ENCODE measurements at regions not wholly inside any gene's neighbourhood (a gene's known extent, or its start where the extent isn't known, plus 50 kb on each side); places are given as distances from the start of the nearest gene placed in this dataset.

DNA sequence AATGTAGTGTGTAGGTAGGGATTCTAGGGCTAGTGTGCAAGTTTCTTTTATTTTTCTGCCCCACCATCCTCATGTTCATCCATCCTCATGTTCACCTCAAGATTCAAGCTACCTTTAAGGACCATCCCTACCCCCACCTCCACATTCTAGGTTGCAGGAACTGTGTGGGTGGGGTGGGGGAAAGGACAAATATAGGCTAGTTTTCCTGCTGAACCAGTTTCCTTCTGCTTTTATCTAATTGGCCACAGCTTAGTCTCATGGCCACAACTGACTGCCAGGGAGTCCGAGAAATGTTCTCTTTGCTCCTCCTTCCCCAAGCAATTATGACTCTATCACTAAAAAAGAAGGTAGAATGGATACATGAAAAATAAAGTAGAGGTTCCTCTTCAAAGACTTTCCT is 179.0 kb upstream of the LARGE1 start:
- Histone ChIP-seq H3K27ac (no peak overlapping the region), H3K36me3 (no peaks in the 10 kb centered on the region), H3K9me3 (ENCODE audit: low read depth) (no peaks in the 10 kb centered on the region), H3K27me3 (no peaks in the 10 kb centered on the region), H3K4me3 (no peak overlapping the region), H3K4me1 (ENCODE audit: low read depth) (no peaks in the 10 kb centered on the region)
- TF ChIP-seq, protein P1, sequence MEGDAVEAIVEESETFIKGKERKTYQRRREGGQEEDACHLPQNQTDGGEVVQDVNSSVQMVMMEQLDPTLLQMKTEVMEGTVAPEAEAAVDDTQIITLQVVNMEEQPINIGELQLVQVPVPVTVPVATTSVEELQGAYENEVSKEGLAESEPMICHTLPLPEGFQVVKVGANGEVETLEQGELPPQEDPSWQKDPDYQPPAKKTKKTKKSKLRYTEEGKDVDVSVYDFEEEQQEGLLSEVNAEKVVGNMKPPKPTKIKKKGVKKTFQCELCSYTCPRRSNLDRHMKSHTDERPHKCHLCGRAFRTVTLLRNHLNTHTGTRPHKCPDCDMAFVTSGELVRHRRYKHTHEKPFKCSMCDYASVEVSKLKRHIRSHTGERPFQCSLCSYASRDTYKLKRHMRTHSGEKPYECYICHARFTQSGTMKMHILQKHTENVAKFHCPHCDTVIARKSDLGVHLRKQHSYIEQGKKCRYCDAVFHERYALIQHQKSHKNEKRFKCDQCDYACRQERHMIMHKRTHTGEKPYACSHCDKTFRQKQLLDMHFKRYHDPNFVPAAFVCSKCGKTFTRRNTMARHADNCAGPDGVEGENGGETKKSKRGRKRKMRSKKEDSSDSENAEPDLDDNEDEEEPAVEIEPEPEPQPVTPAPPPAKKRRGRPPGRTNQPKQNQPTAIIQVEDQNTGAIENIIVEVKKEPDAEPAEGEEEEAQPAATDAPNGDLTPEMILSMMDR (IDR thresholded peaks at IDR 0.05; ENCODE audit: low read depth, low read length), result no peak
- DNase-seq (ENCODE audit: low read depth in 1 of 2, low spot score in 1 of 2), result no peak

DNA sequence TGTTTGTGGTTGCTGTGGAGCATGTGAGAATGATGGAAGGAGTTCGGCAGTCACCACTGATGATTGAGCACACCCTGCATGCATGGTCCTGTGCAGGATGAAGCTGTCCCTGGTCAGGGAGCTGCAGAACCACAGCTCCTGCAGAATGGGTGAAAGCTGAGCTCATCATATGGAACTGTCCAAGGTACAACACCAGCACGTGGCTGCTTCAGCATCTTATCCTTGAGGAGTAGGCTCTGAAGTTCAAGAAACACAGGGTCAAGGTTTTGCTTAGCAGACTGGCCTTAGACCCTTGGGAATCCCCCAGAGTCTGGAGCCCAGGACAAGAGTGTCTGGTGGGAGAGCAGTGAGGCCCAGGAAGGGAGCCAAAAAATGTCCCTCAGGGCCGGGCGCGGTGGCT is 182.4 kb upstream of the LARGE1 start:
- H3K4me3 ChIP-seq, result no peak overlapping the region
- no peak overlapping the region for H3K27ac ChIP-seq
- H3K36me3 ChIP-seq, result no peaks in the 10 kb centered on the region
- TF ChIP-seq, protein P1 (IDR thresholded peaks at IDR 0.05; ENCODE audit: low read depth, low read length), result no peak
- peaks cover 5% of the 10 kb centered on the region for H3K27me3 ChIP-seq
- H3K9me3 ChIP-seq (ENCODE audit: low read depth), result no peaks in the 10 kb centered on the region
- H3K4me1 ChIP-seq (ENCODE audit: low read depth), result no peaks in the 10 kb centered on the region
- peak in 1 of 2 donors; percentile 66 for DNase-seq (ENCODE audit: low read depth in 1 of 2, low spot score in 1 of 2)

DNA sequence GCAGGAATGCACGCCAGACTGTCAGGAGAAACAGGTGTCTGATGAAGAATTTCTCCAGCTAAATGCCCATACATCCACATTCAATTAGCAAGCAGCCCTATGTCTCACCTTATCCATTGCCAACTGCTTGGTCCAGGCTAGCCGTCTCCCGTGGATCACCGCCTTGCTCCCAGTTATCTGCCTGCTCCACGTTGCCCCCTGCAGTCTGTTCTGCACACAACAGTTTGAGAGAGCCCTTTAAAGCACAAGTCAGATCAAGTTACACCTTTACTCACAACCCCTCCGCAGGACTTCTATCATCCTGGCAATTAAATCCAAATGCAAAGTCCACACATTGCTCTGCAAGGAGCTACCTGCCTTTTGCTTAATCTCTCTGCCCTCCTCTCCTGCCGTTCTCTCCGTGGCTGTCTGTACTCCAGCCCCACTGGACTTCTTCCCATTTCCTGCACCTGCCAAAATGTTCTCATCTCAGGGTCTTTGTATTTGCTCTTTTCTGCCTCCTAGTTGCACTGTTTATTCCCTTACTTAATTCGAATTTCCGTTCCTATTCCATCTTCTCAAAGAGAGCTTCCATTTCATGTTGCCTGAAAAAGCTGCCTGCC is 185.3 kb upstream of the LARGE1 start:
- no peaks in the 10 kb centered on the region for H3K4me1 ChIP-seq (ENCODE audit: low read depth)
- H3K27ac ChIP-seq, result no peak overlapping the region
- DNase-seq (ENCODE audit: low read depth in 1 of 2, low spot score in 1 of 2), result peak in 1 of 2 donors; percentile 69
- H3K9me3 ChIP-seq (ENCODE audit: low read depth), result no peaks in the 10 kb centered on the region
- peaks cover 18% of the 10 kb centered on the region for H3K27me3 ChIP-seq
- H3K4me3 ChIP-seq, result no peak overlapping the region
- TF ChIP-seq, protein P1 (IDR thresholded peaks at IDR 0.05; ENCODE audit: low read depth, low read length), result no peak
- H3K36me3 ChIP-seq, result no peaks in the 10 kb centered on the region

DNA sequence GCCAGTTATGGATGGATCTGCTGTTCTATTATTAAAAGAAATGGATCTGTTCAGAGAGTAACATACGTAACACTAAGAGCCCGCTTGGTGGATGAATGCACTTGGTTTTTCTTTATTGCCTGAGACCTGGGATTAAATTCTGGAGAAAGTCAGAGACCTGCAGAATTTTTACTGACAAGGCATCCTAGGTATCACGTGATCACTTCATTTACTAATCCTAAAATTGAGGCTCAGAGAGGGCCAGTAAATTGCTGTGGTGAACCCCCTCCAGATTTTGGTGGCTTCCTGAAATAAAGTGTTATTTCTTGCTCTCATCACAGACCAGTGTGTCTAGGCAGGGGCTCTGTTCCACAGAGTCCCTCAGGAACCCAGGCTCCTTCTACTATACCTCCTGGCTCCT is 187.9 kb upstream of the LARGE1 start:
- DNase-seq (ENCODE audit: low read depth in 1 of 2, low spot score in 1 of 2), result no peak
- Histone ChIP-seq H3K4me1 (ENCODE audit: low read depth) (no peaks in the 10 kb centered on the region), H3K27me3 (peaks cover 18% of the 10 kb centered on the region), H3K36me3 (no peaks in the 10 kb centered on the region), H3K9me3 (ENCODE audit: low read depth) (no peaks in the 10 kb centered on the region), H3K4me3 (no peak overlapping the region), H3K27ac (no peak overlapping the region)
- TF ChIP-seq, protein P1 (IDR thresholded peaks at IDR 0.05; ENCODE audit: low read depth, low read length), result no peak

DNA sequence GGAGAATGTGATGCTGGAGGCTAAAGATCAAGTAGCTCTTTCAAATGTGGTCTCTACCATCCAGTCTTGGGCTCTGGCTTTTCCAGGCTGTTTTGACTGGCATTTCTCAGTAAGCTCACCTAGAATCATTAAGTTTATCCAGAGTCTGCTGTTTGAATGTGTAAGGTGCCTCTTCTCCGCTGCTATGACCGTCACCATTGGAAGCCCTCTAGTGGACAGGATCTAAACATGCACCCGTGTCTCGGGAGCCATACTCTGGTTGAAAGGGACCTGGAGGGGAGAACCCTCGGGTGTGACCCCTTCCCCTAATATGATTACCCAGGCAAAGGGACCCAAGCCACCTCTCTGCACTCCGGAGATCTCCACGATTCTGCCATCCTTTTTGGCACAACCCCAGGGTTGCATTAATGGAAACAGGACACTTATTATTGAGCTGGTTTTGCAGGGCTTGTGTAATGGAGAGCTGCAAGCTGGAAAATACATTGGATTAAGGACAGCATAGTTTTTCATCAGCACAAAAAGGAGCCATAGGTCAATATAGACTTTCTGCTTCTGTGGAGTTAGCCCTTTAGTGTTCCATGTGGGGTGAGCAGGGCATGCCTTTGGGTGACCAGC is 191.0 kb upstream of the LARGE1 start:
- Histone ChIP-seq H3K27ac (no peak overlapping the region), H3K4me3 (no peak overlapping the region), H3K36me3 (no peaks in the 10 kb centered on the region), H3K4me1 (ENCODE audit: low read depth) (no peaks in the 10 kb centered on the region), H3K27me3 (peaks cover 18% of the 10 kb centered on the region), H3K9me3 (ENCODE audit: low read depth) (no peaks in the 10 kb centered on the region)
- TF ChIP-seq, protein P1 (IDR thresholded peaks at IDR 0.05; ENCODE audit: low read depth, low read length), result peak; percentile 54
- DNase-seq (ENCODE audit: low read depth in 1 of 2, low spot score in 1 of 2), result peak; percentile 10 to 55
